MM.1S (cell line): ENCODE measurements at regions not wholly inside any gene's neighbourhood (a gene's known extent, or its start where the extent isn't known, plus 50 kb on each side); places are given as distances from the start of the nearest gene placed in this dataset.

Experiments used
- CTCF ChIP-seq: fragments of 300-600 bp; sonication (generic); IDR thresholded peaks from 2 replicates; pipeline ENCODE4 v1.5.1; 2016; ENCODE audit warnings: antibody characterized with exemption, low read length, mixed read lengths
- EZH2 ChIP-seq: fragments of 300-600 bp; sonication (generic); optimal IDR thresholded peaks from 2 replicates; pipeline ENCODE3; 2017; ENCODE audit warnings: low read depth, mild to moderate bottlenecking, antibody characterized with exemption, low read length, mixed read lengths
- EZH2phosphoT487 ChIP-seq: fragments of 300-600 bp; sonication (generic); IDR thresholded peaks from 2 replicates; pipeline ENCODE4 v1.6.1; 2018; ENCODE audit warnings: antibody characterized with exemption, low read length

GRCh38 chr4:128337863-128338262, 50.2 kb upstream of the PGRMC2 start:
- no peak for TF ChIP-seq CTCF
- no peak for TF ChIP-seq EZH2
- no peak for TF ChIP-seq EZH2phosphoT487
